Psoas muscle (tissue), 7 donors: ENCODE measurements at regions not wholly inside any gene's neighbourhood (a gene's known extent, or its start where the extent isn't known, plus 50 kb on each side); places are given as distances from the start of the nearest gene placed in this dataset.
"Not testable (repeated sequence)": the region's sequence is repeated elsewhere in the genome, so short reads cannot be mapped to it uniquely, and the experiment has no call there.

Experiments
- ATAC-seq, 4 donors: fragments of 200-7000 bp; cut with Tn5 transposase; one replicate each; pipeline ENCODE4 v1.9.1; 2020; ENCODE audit warnings: moderate library complexity in 3 of 4, mild to moderate bottlenecking in 2 of 4
- DNase-seq, 2 donors: peaks; one replicate each; pipeline ENCODE4 v3.0.0-alpha.2; 2020
- H3K27ac ChIP-seq: fragments of 200-600 bp; one replicate; pipeline ENCODE4 v1.8.0; 2022
- H3K27me3 ChIP-seq, 3 donors: fragments of 200-600 bp in 1 of 3; one replicate each; pipeline versions ENCODE4 v1.6.1 to v1.8.0; 2013 to 2022; ENCODE audit warnings: low read length in 2 of 3, mild to moderate bottlenecking in 2 of 3, moderate library complexity in 1 of 3; ENCODE audit not compliant: insufficient read depth in 3 of 3
- H3K36me3 ChIP-seq, 2 donors: fragments of 200-600 bp in 1 of 2; one replicate each; pipeline versions ENCODE4 v1.6.1 to v1.8.0; 2013 to 2022; ENCODE audit warnings: low read depth in 1 of 2, mild to moderate bottlenecking in 1 of 2, moderate library complexity in 1 of 2; ENCODE audit not compliant: insufficient read depth in 1 of 2
- H3K4me1 ChIP-seq: fragments of 200-600 bp; one replicate; pipeline ENCODE4 v1.8.0; 2022
- H3K4me3 ChIP-seq: fragments of 200-600 bp; one replicate; pipeline ENCODE4 v1.8.0; 2022; ENCODE audit warnings: mild to moderate bottlenecking
- H3K9me3 ChIP-seq: fragments of 200-600 bp; one replicate; pipeline ENCODE4 v1.8.0; 2022
- WGBS, 3 donors: extraction: QIAGEN DNeasy Blood & Tissue Kit; methylation state at CpG; one replicate each; pipeline versions ENCODE4 v1.1.6 to v1.1.7; 2013; 5-methylcytosine and 5-hydroxymethylcytosine counted together
- intact Hi-C, 2 donors: fragments of 100-400 bp; cut with DNase I; formaldehyde crosslinking; loops; one replicate each; pipeline versions ENCODE4 v1.11.0 to v1.14.2; 2022
- TF ChIP-seq, protein P1 (sequence below): fragments of 200-600 bp; IDR thresholded peaks from one replicate; pipeline ENCODE4 v1.8.0; 2022; ENCODE audit warnings: antibody characterized with exemption
- donor health status: healthy with polysubstance abuse.
- donor health status: DM: no; HTN: no; CAD: no; lungs with moderate emphysema.
- donor health status: Bipolar disorder and iron deficiency.
- donor health status: healthy.
- donor health status: DM: yes; HTN: yes; CAD: no.
- donor health status: DM: no; HTN: no; CAD: no.
- donor health status: DM: yes; HTN: yes; CAD: no.

DNA sequence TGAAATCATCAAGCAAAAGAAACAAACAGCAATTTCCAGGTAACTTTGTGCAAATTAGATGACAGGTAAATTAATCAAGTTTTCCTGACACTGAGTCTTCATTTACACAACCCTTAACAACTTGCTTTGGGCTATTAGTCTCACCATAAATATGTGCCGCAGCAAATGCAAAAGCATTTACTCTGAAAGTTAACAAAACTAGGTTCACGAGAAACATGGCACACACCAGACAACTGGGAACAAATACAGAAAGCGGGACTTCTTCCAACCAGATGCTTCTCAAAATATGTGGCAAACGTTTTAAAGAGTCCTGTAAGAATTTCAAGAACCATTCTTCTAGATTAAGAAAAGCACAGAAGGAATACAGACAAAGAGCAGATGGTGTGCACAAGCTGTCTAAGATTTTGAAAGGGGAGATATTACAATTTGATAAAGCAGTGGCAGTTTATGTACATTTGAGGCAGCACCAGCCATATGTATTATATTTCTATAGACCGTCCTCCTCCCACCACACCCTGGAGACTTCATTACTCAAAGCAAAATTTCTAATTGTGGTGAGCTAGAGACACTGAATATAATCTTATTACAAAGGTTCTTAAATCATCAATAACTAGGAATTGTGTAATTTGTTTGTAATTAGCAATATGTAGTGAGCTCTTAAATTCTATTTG, 192.5 kb upstream of the ADAMTS3 start:
- no peak for ATAC-seq
- Histone ChIP-seq H3K36me3 (no peaks in the 10 kb centered on the region), H3K9me3 (no peaks in the 10 kb centered on the region), H3K27ac (no peak overlapping the region), H3K4me3 (no peak overlapping the region), H3K27me3 (no peaks in the 10 kb centered on the region), H3K4me1 (no peaks in the 10 kb centered on the region)
- WGBS, 3 donors = 46 to 50% (median 47%) methylated on average over 5 of the region's 5 CpGs
- TF ChIP-seq, protein P1, sequence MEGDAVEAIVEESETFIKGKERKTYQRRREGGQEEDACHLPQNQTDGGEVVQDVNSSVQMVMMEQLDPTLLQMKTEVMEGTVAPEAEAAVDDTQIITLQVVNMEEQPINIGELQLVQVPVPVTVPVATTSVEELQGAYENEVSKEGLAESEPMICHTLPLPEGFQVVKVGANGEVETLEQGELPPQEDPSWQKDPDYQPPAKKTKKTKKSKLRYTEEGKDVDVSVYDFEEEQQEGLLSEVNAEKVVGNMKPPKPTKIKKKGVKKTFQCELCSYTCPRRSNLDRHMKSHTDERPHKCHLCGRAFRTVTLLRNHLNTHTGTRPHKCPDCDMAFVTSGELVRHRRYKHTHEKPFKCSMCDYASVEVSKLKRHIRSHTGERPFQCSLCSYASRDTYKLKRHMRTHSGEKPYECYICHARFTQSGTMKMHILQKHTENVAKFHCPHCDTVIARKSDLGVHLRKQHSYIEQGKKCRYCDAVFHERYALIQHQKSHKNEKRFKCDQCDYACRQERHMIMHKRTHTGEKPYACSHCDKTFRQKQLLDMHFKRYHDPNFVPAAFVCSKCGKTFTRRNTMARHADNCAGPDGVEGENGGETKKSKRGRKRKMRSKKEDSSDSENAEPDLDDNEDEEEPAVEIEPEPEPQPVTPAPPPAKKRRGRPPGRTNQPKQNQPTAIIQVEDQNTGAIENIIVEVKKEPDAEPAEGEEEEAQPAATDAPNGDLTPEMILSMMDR = no peak
- intact Hi-C loops = no loop called here
- DNase-seq = no peak

- H3K27ac ChIP-seq, H3K4me3 ChIP-seq, H3K36me3 ChIP-seq, ATAC-seq, H3K9me3 ChIP-seq, H3K27me3 ChIP-seq, intact Hi-C loops, DNase-seq, H3K4me1 ChIP-seq: not testable (repeated sequence)
Observed at GRCh38 chr4:72753414-72753813, 184.4 kb upstream of the ADAMTS3 start.

DNA sequence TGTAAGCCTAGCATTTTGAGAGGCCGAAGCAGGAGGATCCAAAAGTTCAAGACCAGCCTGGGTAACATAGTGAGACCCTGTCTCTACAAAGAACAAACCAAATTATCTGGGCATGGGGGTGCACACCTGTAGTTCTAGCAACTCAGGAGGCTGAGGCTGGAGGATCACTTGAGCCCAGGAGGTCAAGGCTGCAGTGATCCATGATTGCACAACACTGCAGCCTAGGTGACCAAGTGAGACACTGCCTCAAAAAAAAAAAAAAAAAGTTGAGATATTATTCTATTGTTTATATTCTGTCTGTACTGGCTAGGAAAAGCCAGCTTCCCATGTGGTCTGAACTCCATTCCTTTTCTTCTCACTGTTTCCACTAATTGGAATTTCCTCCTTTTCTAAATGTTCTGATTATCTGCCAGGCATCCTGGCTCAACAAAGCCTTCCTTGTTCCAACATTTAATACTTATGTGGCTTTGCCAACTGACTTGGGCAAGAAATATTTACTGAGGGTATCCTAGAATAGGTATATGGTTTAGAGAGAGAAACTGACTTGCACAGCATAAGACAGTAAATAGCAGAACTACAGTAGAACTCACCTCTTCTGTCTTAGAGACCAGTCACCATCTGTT, 175.2 kb upstream of the ADAMTS3 start:
- ATAC-seq (no peak), DNase-seq (no peak)
- Histone ChIP-seq H3K27me3 (no peaks in the 10 kb centered on the region), H3K27ac (no peak overlapping the region), H3K9me3 (no peaks in the 10 kb centered on the region), H3K36me3 (no peaks in the 10 kb centered on the region), H3K4me1 (no peaks in the 10 kb centered on the region), H3K4me3 (no peak overlapping the region)
- TF ChIP-seq, protein P1 = no peak
- 91 to 100% (median 93%) methylated on average over 1 of the region's 1 CpG for WGBS, 3 donors
- intact Hi-C loops = no loop called here

GRCh38 chr4:72743078-72743477, 174.1 kb upstream of the ADAMTS3 start:
- H3K9me3 ChIP-seq = no peaks in the 10 kb centered on the region
- no peak for ATAC-seq
- DNase-seq = no peak
- H3K4me3 ChIP-seq = no peak overlapping the region
- no peaks in the 10 kb centered on the region for H3K27me3 ChIP-seq
- WGBS, 3 donors = 62 to 66% (median 65%) methylated on average over 2 of the region's 2 CpGs
- TF ChIP-seq, protein P1 = no peak
- intact Hi-C loops = no loop called here
- no peaks in the 10 kb centered on the region for H3K4me1 ChIP-seq
- H3K27ac ChIP-seq = no peak overlapping the region
- no peaks in the 10 kb centered on the region for H3K36me3 ChIP-seq

DNA sequence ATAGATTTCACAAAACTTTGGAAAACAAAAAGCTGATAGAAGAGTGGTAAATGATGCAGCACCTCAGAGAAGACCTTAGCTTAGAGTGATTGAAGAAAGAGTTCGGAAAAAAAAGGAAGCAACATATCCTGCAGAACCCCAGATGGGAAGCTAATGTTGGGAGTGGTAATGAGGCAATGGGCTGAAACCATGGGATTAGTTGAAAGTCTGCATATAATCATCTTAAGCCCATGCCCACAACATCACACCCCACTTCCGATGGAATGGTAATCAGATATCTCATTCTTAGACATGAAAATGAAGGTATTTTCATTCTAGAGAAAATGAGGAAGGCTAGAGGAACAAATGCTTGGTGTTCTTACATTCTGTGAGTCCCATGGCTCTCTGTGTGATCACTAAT, 146.3 kb upstream of the ADAMTS3 start:
- no peak for ATAC-seq
- Histone ChIP-seq H3K4me1 (no peaks in the 10 kb centered on the region), H3K9me3 (no peaks in the 10 kb centered on the region), H3K36me3 (no peaks in the 10 kb centered on the region), H3K27me3 (no peaks in the 10 kb centered on the region), H3K27ac (no peak overlapping the region), H3K4me3 (no peak overlapping the region)
- WGBS, 3 donors = 36 to 53% (median 41%) methylated on average over 2 of the region's 2 CpGs
- intact Hi-C loops = no loop called here
- no peak for DNase-seq
- TF ChIP-seq, protein P1 = no peak
